Ascending aorta (tissue), 2 donors: ENCODE measurements at regions not wholly inside any gene's neighbourhood (a gene's known extent, or its start where the extent isn't known, plus 50 kb on each side); places are given as distances from the start of the nearest gene placed in this dataset.

Experiments
- DNase-seq, 2 donors: peaks; one replicate each; pipeline ENCODE4 v3.0.0-alpha.2; 2019; ENCODE audit warnings: low spot score in 2 of 2
- H3K27ac ChIP-seq, 2 donors: fragments of 200-600 bp; sonication (generic); one replicate each; pipeline ENCODE4 v1.5.1; 2016 to 2017; ENCODE audit warnings: mild to moderate bottlenecking in 1 of 2
- H3K27me3 ChIP-seq: fragments of 200-600 bp; sonication (generic); one replicate; pipeline ENCODE4 v1.5.1; 2017
- H3K36me3 ChIP-seq, 2 donors: fragments of 200-600 bp; sonication (generic); one replicate each; pipeline ENCODE4 v1.5.1; 2016
- H3K4me1 ChIP-seq, 2 donors: fragments of 200-600 bp; sonication (generic); one replicate each; pipeline ENCODE4 v1.5.1; 2016 to 2017; ENCODE audit warnings: mild to moderate bottlenecking in 1 of 2
- H3K4me3 ChIP-seq, 2 donors: fragments of 200-600 bp; sonication (generic); one replicate each; pipeline ENCODE4 v1.5.1; 2016 to 2017; ENCODE audit warnings: mild to moderate bottlenecking in 1 of 2
- H3K9me3 ChIP-seq, 2 donors: fragments of 200-600 bp; sonication (generic); one replicate each; pipeline ENCODE4 v1.5.1; 2016
- CTCF ChIP-seq, 3 experiments: fragments of 200-600 bp in 2 of 3; fragments of 450-650 bp in 1 of 3; sonication (generic) in 2 of 3; IDR thresholded peaks; one replicate each; pipeline ENCODE4 v1.5.1; 2016 to 2019; ENCODE audit warnings: antibody characterized with exemption in 3 of 3, mild to moderate bottlenecking in 1 of 3, moderate library complexity in 1 of 3
- intact Hi-C: fragments of 100-400 bp; cut with DNase I; formaldehyde crosslinking; loops from one replicate; pipeline ENCODE4 v1.15.1; 2023

- no peak for DNase-seq
- no peak for TF ChIP-seq CTCF (IDR thresholded peaks at IDR 0.05)
- no peak overlapping the region for H3K4me3 ChIP-seq
- intact Hi-C loops = no loop called here
- H3K36me3 ChIP-seq = no peaks in the 10 kb centered on the region
- H3K4me1 ChIP-seq = no peaks in the 10 kb centered on the region
- no peaks in the 10 kb centered on the region for H3K27me3 ChIP-seq
- H3K27ac ChIP-seq = no peak overlapping the region
- H3K9me3 ChIP-seq = no peaks in the 10 kb centered on the region
These were observed 172.7 kb upstream of the KBTBD8 start for GRCh38 chr3:66825375-66825774.

- intact Hi-C loops = no loop called here
- no peak for DNase-seq
- Histone ChIP-seq H3K27ac (no peak overlapping the region), H3K9me3 (no peaks in the 10 kb centered on the region), H3K27me3 (no peaks in the 10 kb centered on the region), H3K36me3 (no peaks in the 10 kb centered on the region), H3K4me1 (no peaks in the 10 kb centered on the region), H3K4me3 (no peak overlapping the region)
- no peak for TF ChIP-seq CTCF (IDR thresholded peaks at IDR 0.05)
These were observed 170.4 kb upstream of the KBTBD8 start for GRCh38 chr3:66827726-66828125.

- H3K4me1 ChIP-seq = no peaks in the 10 kb centered on the region
- H3K4me3 ChIP-seq = no peak overlapping the region
- intact Hi-C loops = no loop called here
- no peak overlapping the region for H3K27ac ChIP-seq
- no peaks in the 10 kb centered on the region for H3K27me3 ChIP-seq
- no peak for TF ChIP-seq CTCF (IDR thresholded peaks at IDR 0.05)
- no peak for DNase-seq
- no peaks in the 10 kb centered on the region for H3K36me3 ChIP-seq
- H3K9me3 ChIP-seq = no peaks in the 10 kb centered on the region
These were observed 169.8 kb upstream of the KBTBD8 start for GRCh38 chr3:66828303-66828702.

- H3K9me3 ChIP-seq = no peaks in the 10 kb centered on the region
- no peak overlapping the region for H3K4me3 ChIP-seq
- TF ChIP-seq CTCF (IDR thresholded peaks at IDR 0.05) = no peak
- intact Hi-C loops = no loop called here
- H3K36me3 ChIP-seq = no peaks in the 10 kb centered on the region
- no peaks in the 10 kb centered on the region for H3K27me3 ChIP-seq
- no peak for DNase-seq
- H3K4me1 ChIP-seq = no peaks in the 10 kb centered on the region
- no peak overlapping the region for H3K27ac ChIP-seq
These were observed 167.8 kb upstream of the KBTBD8 start for GRCh38 chr3:66830301-66830700.

- intact Hi-C loops = no loop called here
- H3K4me3 ChIP-seq = no peak overlapping the region
- TF ChIP-seq CTCF (IDR thresholded peaks at IDR 0.05) = no peak
- H3K36me3 ChIP-seq = no peaks in the 10 kb centered on the region
- no peaks in the 10 kb centered on the region for H3K27me3 ChIP-seq
- no peaks in the 10 kb centered on the region for H3K4me1 ChIP-seq
- H3K9me3 ChIP-seq = no peaks in the 10 kb centered on the region
- no peak overlapping the region for H3K27ac ChIP-seq
- no peak for DNase-seq
These were observed 166.2 kb upstream of the KBTBD8 start for GRCh38 chr3:66831931-66832330.
